ENCODE measurements at regions not wholly inside any gene's neighbourhood (a gene's known extent, or its start where the extent isn't known, plus 50 kb on each side); places are given as distances from the start of the nearest gene placed in this dataset.
"Not testable (repeated sequence)": the region's sequence is repeated elsewhere in the genome, so short reads cannot be mapped to it uniquely, and the experiment has no call there.

- H3K27me3 ChIP-seq (replicated peaks; ENCODE audit: control insufficient read depth, insufficient read depth, low read length, poor library complexity, severe bottlenecking); H3K4me1 ChIP-seq (ENCODE audit: control insufficient read depth, insufficient read depth, low read length, poor library complexity, severe bottlenecking); H3K9me3 ChIP-seq (ENCODE audit: control insufficient read depth, low read length); H3K36me3 ChIP-seq (ENCODE audit: control insufficient read depth, insufficient read depth, low read length); H3K27ac ChIP-seq (ENCODE audit: insufficient read depth, low read length, poor library complexity, severe bottlenecking); H3K4me3 ChIP-seq (ENCODE audit: insufficient read depth, low read depth, low read length, poor library complexity, severe bottlenecking); DNase-seq: not testable (repeated sequence)
Observed at GRCh38 chr4:20062857-20063256, 188.8 kb upstream of the SLIT2 start.

- no peak overlapping the region for H3K27ac ChIP-seq (ENCODE audit: insufficient read depth, low read length, poor library complexity, severe bottlenecking)
Observed at GRCh38 chr4:20062054-20062453, 189.7 kb upstream of the SLIT2 start.

GRCh38 chr4:20050768-20051167 lies 200.9 kb upstream of the SLIT2 start:
- H3K9me3 ChIP-seq (ENCODE audit: control insufficient read depth, low read length): no peaks in the 10 kb centered on the region
- no peaks in the 10 kb centered on the region for H3K4me1 ChIP-seq (ENCODE audit: control insufficient read depth, insufficient read depth, low read length, poor library complexity, severe bottlenecking)
- H3K4me3 ChIP-seq (ENCODE audit: insufficient read depth, low read depth, low read length, poor library complexity, severe bottlenecking): no peak overlapping the region
- no peak overlapping the region for H3K27ac ChIP-seq (ENCODE audit: insufficient read depth, low read length, poor library complexity, severe bottlenecking)
- H3K27me3 ChIP-seq (replicated peaks; ENCODE audit: control insufficient read depth, insufficient read depth, low read length, poor library complexity, severe bottlenecking): no peaks in the 10 kb centered on the region
- no peak for DNase-seq
- no peaks in the 10 kb centered on the region for H3K36me3 ChIP-seq (ENCODE audit: control insufficient read depth, insufficient read depth, low read length)

More at GRCh38 chr4:20062054-20062453, 189.7 kb upstream of the SLIT2 start:
- Histone ChIP-seq H3K9me3 (ENCODE audit: control insufficient read depth, low read length) (peaks cover 3% of the 10 kb centered on the region), H3K27me3 (replicated peaks; ENCODE audit: control insufficient read depth, insufficient read depth, low read length, poor library complexity, severe bottlenecking) (no peaks in the 10 kb centered on the region), H3K4me1 (ENCODE audit: control insufficient read depth, insufficient read depth, low read length, poor library complexity, severe bottlenecking) (no peaks in the 10 kb centered on the region), H3K36me3 (ENCODE audit: control insufficient read depth, insufficient read depth, low read length) (no peaks in the 10 kb centered on the region), H3K4me3 (ENCODE audit: insufficient read depth, low read depth, low read length, poor library complexity, severe bottlenecking) (no peak overlapping the region)
- no peak for DNase-seq

- Histone ChIP-seq H3K27ac (ENCODE audit: insufficient read depth, low read length, poor library complexity, severe bottlenecking) (no peak overlapping the region), H3K27me3 (replicated peaks; ENCODE audit: control insufficient read depth, insufficient read depth, low read length, poor library complexity, severe bottlenecking) (no peaks in the 10 kb centered on the region), H3K9me3 (ENCODE audit: control insufficient read depth, low read length) (no peaks in the 10 kb centered on the region), H3K4me3 (ENCODE audit: insufficient read depth, low read depth, low read length, poor library complexity, severe bottlenecking) (no peak overlapping the region), H3K36me3 (ENCODE audit: control insufficient read depth, insufficient read depth, low read length) (no peaks in the 10 kb centered on the region), H3K4me1 (ENCODE audit: control insufficient read depth, insufficient read depth, low read length, poor library complexity, severe bottlenecking) (no peaks in the 10 kb centered on the region)
- DNase-seq: no peak
Observed at GRCh38 chr4:20049889-20050288, 201.8 kb upstream of the SLIT2 start.

GRCh38 chr4:20046931-20047677 lies 204.6 kb upstream of the SLIT2 start:
- H3K27me3 ChIP-seq (replicated peaks; ENCODE audit: control insufficient read depth, insufficient read depth, low read length, poor library complexity, severe bottlenecking): no peaks in the 10 kb centered on the region
- no peak overlapping the region for H3K4me3 ChIP-seq (ENCODE audit: insufficient read depth, low read depth, low read length, poor library complexity, severe bottlenecking)
- H3K36me3 ChIP-seq (ENCODE audit: control insufficient read depth, insufficient read depth, low read length): no peaks in the 10 kb centered on the region
- no peak for DNase-seq
- H3K9me3 ChIP-seq (ENCODE audit: control insufficient read depth, low read length): no peaks in the 10 kb centered on the region
- no peaks in the 10 kb centered on the region for H3K4me1 ChIP-seq (ENCODE audit: control insufficient read depth, insufficient read depth, low read length, poor library complexity, severe bottlenecking)
- no peak overlapping the region for H3K27ac ChIP-seq (ENCODE audit: insufficient read depth, low read length, poor library complexity, severe bottlenecking)

- no peak overlapping the region for H3K4me3 ChIP-seq (ENCODE audit: insufficient read depth, low read depth, low read length, poor library complexity, severe bottlenecking)
Observed at GRCh38 chr4:20046179-20046578, 205.5 kb upstream of the SLIT2 start.

GRCh38 chr4:20044966-20045365 lies 206.7 kb upstream of the SLIT2 start:
- Histone ChIP-seq H3K4me3 (ENCODE audit: insufficient read depth, low read depth, low read length, poor library complexity, severe bottlenecking) (no peak overlapping the region), H3K9me3 (ENCODE audit: control insufficient read depth, low read length) (no peaks in the 10 kb centered on the region), H3K27ac (ENCODE audit: insufficient read depth, low read length, poor library complexity, severe bottlenecking) (no peak overlapping the region), H3K4me1 (ENCODE audit: control insufficient read depth, insufficient read depth, low read length, poor library complexity, severe bottlenecking) (no peaks in the 10 kb centered on the region), H3K27me3 (replicated peaks; ENCODE audit: control insufficient read depth, insufficient read depth, low read length, poor library complexity, severe bottlenecking) (no peaks in the 10 kb centered on the region), H3K36me3 (ENCODE audit: control insufficient read depth, insufficient read depth, low read length) (no peaks in the 10 kb centered on the region)
- no peak for DNase-seq

More at GRCh38 chr4:20046179-20046578, 205.5 kb upstream of the SLIT2 start:
- Histone ChIP-seq H3K27ac (ENCODE audit: insufficient read depth, low read length, poor library complexity, severe bottlenecking) (no peak overlapping the region), H3K36me3 (ENCODE audit: control insufficient read depth, insufficient read depth, low read length) (no peaks in the 10 kb centered on the region), H3K9me3 (ENCODE audit: control insufficient read depth, low read length) (no peaks in the 10 kb centered on the region), H3K27me3 (replicated peaks; ENCODE audit: control insufficient read depth, insufficient read depth, low read length, poor library complexity, severe bottlenecking) (no peaks in the 10 kb centered on the region), H3K4me1 (ENCODE audit: control insufficient read depth, insufficient read depth, low read length, poor library complexity, severe bottlenecking) (no peaks in the 10 kb centered on the region)
- DNase-seq: no peak

GRCh38 chr4:20044502-20044911 lies 207.2 kb upstream of the SLIT2 start:
- no peaks in the 10 kb centered on the region for H3K36me3 ChIP-seq (ENCODE audit: control insufficient read depth, insufficient read depth, low read length)
- H3K9me3 ChIP-seq (ENCODE audit: control insufficient read depth, low read length): no peaks in the 10 kb centered on the region
- no peak overlapping the region for H3K4me3 ChIP-seq (ENCODE audit: insufficient read depth, low read depth, low read length, poor library complexity, severe bottlenecking)
- H3K4me1 ChIP-seq (ENCODE audit: control insufficient read depth, insufficient read depth, low read length, poor library complexity, severe bottlenecking): no peaks in the 10 kb centered on the region
- no peak for DNase-seq
- H3K27ac ChIP-seq (ENCODE audit: insufficient read depth, low read length, poor library complexity, severe bottlenecking): no peak overlapping the region
- no peaks in the 10 kb centered on the region for H3K27me3 ChIP-seq (replicated peaks; ENCODE audit: control insufficient read depth, insufficient read depth, low read length, poor library complexity, severe bottlenecking)

- H3K36me3 ChIP-seq (ENCODE audit: control insufficient read depth, insufficient read depth, low read length): no peaks in the 10 kb centered on the region
- H3K27ac ChIP-seq (ENCODE audit: insufficient read depth, low read length, poor library complexity, severe bottlenecking): no peak overlapping the region
- H3K4me1 ChIP-seq (ENCODE audit: control insufficient read depth, insufficient read depth, low read length, poor library complexity, severe bottlenecking): no peaks in the 10 kb centered on the region
- no peak overlapping the region for H3K4me3 ChIP-seq (ENCODE audit: insufficient read depth, low read depth, low read length, poor library complexity, severe bottlenecking)
- H3K9me3 ChIP-seq (ENCODE audit: control insufficient read depth, low read length): no peaks in the 10 kb centered on the region
- H3K27me3 ChIP-seq (replicated peaks; ENCODE audit: control insufficient read depth, insufficient read depth, low read length, poor library complexity, severe bottlenecking): no peaks in the 10 kb centered on the region
- DNase-seq: no peak
Observed at GRCh38 chr4:20043991-20044390, 207.7 kb upstream of the SLIT2 start.

GRCh38 chr4:20042769-20043168 lies 208.9 kb upstream of the SLIT2 start:
- H3K4me1 ChIP-seq (ENCODE audit: control insufficient read depth, insufficient read depth, low read length, poor library complexity, severe bottlenecking): no peaks in the 10 kb centered on the region
- no peak for DNase-seq
- no peaks in the 10 kb centered on the region for H3K9me3 ChIP-seq (ENCODE audit: control insufficient read depth, low read length)
- no peaks in the 10 kb centered on the region for H3K36me3 ChIP-seq (ENCODE audit: control insufficient read depth, insufficient read depth, low read length)
- no peak overlapping the region for H3K27ac ChIP-seq (ENCODE audit: insufficient read depth, low read length, poor library complexity, severe bottlenecking)
- H3K4me3 ChIP-seq (ENCODE audit: insufficient read depth, low read depth, low read length, poor library complexity, severe bottlenecking): no peak overlapping the region
- H3K27me3 ChIP-seq (replicated peaks; ENCODE audit: control insufficient read depth, insufficient read depth, low read length, poor library complexity, severe bottlenecking): no peaks in the 10 kb centered on the region
